ENCODE measurements at regions not wholly inside any gene's neighbourhood (a gene's known extent, or its start where the extent isn't known, plus 50 kb on each side); places are given as distances from the start of the nearest gene placed in this dataset.

DNA sequence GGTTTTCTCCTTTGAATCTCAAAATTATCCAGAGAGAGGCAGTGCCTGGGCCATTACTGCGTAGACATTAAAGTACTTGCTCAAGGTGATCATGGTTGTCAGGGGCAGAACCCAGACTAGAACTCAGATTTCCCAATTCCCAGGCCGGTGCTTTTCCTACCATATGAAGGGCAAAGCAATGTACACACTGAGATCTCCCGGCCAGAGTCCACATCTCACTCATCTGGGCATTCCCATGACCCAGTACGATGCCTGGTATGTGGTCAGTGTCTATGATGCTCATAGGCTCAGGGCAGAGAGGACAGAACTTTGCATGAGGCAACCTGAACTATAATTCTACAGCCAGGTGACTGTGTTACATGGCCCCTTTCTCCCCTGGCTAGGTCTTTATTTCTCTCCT is 531.4 kb downstream of the TDRD15 start:
- TF ChIP-seq, protein P1, sequence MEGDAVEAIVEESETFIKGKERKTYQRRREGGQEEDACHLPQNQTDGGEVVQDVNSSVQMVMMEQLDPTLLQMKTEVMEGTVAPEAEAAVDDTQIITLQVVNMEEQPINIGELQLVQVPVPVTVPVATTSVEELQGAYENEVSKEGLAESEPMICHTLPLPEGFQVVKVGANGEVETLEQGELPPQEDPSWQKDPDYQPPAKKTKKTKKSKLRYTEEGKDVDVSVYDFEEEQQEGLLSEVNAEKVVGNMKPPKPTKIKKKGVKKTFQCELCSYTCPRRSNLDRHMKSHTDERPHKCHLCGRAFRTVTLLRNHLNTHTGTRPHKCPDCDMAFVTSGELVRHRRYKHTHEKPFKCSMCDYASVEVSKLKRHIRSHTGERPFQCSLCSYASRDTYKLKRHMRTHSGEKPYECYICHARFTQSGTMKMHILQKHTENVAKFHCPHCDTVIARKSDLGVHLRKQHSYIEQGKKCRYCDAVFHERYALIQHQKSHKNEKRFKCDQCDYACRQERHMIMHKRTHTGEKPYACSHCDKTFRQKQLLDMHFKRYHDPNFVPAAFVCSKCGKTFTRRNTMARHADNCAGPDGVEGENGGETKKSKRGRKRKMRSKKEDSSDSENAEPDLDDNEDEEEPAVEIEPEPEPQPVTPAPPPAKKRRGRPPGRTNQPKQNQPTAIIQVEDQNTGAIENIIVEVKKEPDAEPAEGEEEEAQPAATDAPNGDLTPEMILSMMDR (conservative IDR thresholded peaks at IDR 0.05; ENCODE audit: low read depth, low read length), result no peak
- DNase-seq (ENCODE audit: low read depth), result no peak
- no peak overlapping the region for H3K4me3 ChIP-seq (ENCODE audit: low read length)

DNA sequence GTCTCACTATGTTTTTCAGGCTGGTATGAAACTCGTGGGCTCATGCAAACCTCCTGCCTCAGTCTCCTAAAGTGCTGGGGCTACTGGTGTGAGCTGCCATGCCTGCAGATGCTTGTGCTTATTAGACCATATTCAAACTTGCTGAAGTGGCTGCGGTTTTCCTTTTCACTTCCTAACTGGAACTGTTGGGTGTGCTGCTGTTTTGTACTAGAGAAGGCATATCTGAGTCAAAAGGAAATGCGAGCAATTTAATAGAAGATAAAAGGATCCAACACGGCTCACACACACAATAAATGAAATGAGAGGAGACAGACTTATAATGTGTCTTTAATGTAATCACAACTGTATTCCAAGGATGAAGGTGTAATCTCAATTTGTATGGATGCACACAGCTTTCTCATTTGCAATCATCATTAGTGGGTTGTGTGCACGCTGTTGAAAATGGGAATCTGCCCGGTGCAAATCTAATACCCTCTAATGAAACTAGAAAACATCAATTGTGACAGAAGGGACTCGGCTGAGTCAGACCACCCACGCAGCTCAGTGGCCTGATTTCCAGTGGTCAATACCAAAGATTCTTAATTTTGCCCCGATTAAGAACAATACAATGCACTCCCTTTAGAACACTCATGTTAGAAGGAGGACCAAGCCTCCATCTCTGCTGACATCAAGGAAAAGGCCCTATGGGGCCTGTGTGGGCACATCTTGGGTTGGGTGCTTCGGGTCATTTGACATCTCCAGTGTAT is 532.7 kb downstream of the TDRD15 start:
- TF ChIP-seq, protein P1 (conservative IDR thresholded peaks at IDR 0.05; ENCODE audit: low read depth, low read length), result peak; percentile 32
- DNase-seq (ENCODE audit: low read depth), result no peak
- H3K4me3 ChIP-seq (ENCODE audit: low read length), result no peak overlapping the region

DNA sequence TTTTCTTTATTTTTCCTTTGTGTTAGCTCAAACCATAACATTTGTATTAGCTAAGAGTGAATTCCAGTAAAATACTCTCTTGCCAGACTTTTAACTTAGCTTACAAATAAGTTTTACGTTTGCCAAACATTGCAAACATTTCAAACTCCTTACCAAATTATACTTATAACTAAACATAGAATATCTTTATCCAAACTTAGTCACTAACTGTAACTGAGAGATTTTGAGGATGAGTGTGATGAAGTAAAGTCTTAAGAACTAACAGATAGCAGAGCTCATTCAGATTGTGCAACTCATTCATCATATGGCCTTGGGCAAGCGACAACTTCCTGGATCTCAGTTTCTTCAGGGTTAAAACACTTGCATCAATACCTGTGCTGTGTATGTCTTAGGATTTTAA is 533.7 kb downstream of the TDRD15 start:
- no peak overlapping the region for H3K4me3 ChIP-seq (ENCODE audit: low read length)
- TF ChIP-seq, protein P1 (conservative IDR thresholded peaks at IDR 0.05; ENCODE audit: low read depth, low read length), result no peak
- DNase-seq (ENCODE audit: low read depth), result no peak

DNA sequence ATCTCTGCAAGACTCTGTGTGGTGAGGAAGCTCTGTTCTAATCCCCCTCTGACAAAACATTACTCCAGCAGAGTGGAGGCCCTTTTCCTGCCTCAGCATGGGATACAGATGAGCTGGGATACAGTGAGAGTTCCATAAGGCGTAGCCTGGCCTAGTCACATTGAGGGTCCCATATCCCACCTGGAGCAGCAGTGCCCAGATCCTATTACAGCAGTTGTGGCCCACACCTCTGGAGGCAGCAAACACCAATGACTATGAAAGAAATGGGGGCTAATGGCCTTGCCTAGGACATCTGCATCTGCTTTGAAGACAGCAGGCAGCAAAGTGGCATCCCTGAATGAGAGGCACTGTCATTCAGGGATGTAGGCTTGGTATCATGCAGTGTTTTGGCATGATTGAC is 534.5 kb downstream of the TDRD15 start:
- DNase-seq (ENCODE audit: low read depth), result no peak
- no peak overlapping the region for H3K4me3 ChIP-seq (ENCODE audit: low read length)
- TF ChIP-seq, protein P1 (conservative IDR thresholded peaks at IDR 0.05; ENCODE audit: low read depth, low read length), result no peak

DNA sequence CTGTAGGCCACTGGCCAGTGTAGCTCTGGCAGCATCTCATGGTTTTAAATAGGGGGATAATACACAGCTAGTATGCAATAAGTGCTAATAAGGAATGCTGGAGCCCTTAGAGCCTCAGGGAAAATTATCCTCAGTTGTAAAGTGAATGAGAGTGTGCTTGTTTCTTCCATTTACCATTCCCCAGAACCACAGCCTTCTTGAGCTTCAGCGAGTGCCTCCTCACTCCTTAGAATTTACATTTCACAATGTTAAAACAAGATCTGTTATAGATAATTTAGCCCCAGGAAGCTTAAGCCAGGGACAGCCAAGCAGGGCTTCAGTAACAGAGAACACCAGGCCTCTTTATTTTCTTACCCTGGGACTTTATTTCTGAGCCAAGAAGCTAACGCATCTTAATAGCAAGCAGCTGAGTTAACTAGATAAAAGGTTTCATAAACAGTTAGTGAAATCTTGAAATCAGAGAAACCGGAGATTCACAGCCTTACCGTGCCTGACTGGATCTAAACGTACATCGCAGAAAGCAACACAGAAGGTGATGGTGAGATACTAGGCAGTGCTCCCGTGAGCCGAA is 535.2 kb downstream of the TDRD15 start:
- DNase-seq (ENCODE audit: low read depth), result no peak
- H3K4me3 ChIP-seq (ENCODE audit: low read length), result no peak overlapping the region
- TF ChIP-seq, protein P1 (conservative IDR thresholded peaks at IDR 0.05; ENCODE audit: low read depth, low read length), result no peak

DNA sequence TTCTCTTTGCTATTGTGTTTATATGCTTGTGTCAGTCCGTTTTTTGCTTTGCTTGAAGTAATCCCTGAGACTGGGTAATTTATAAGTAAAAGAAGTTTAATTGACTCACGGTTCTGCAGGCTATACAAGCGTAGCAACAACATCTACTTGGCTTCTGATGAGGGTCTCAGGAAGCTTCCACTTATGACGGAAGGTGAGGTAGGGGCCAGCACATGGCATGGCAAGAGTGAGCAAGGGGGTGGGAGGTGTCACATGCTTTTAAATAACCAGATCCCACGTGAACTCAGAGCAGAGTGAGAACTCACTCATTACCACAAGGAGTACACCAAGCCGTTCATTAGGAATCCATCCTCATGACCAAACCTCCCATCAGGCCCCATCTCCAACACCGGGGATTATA is 540.3 kb downstream of the TDRD15 start:
- TF ChIP-seq, protein P1 (conservative IDR thresholded peaks at IDR 0.05; ENCODE audit: low read depth, low read length), result no peak
- H3K4me3 ChIP-seq (ENCODE audit: low read length), result no peak overlapping the region
- no peak for DNase-seq (ENCODE audit: low read depth)

DNA sequence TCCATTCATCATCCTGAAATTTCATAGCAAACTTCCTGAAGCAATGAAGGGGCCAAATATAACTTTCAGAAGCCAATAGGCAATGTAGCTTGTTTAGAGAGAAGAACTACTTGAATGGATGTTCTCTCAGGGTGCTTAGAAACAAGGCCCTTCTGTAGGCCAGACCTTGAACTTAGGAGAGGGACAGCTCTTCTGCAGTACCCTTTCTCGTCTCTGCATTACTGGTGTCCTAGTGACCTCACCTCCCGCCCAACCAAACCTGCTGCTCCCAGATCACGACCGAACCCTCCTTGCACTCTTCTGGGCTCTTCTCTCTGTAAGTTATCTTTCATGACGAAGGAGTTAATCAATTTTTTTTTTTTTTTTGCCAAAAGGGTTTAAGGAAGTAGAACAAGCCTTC is 543.9 kb downstream of the TDRD15 start:
- TF ChIP-seq, protein P1 (conservative IDR thresholded peaks at IDR 0.05; ENCODE audit: low read depth, low read length), result no peak
- DNase-seq (ENCODE audit: low read depth), result no peak

More for the DNA sequence above, 543.9 kb downstream of the TDRD15 start:
- H3K4me3 ChIP-seq (ENCODE audit: low read length), result no peak overlapping the region

Measured in retinal pigment epithelial cell (primary cell).